IPS-18a (cell line): ENCODE measurements at regions not wholly inside any gene's neighbourhood (a gene's known extent, or its start where the extent isn't known, plus 50 kb on each side); places are given as distances from the start of the nearest gene placed in this dataset.
"Not testable (repeated sequence)": the region's sequence is repeated elsewhere in the genome, so short reads cannot be mapped to it uniquely, and the experiment has no call there.

Experiments
- H3K27ac ChIP-seq: one replicate; pipeline ENCODE4 v1.5.1; 2013; ENCODE audit warnings: low read length
- H3K27me3 ChIP-seq: one replicate; pipeline ENCODE4 v1.6.1; 2013; ENCODE audit warnings: mild to moderate bottlenecking, low read length; ENCODE audit not compliant: control insufficient read depth, insufficient read depth
- H3K36me3 ChIP-seq: one replicate; pipeline ENCODE4 v1.6.1; 2013; ENCODE audit warnings: low read depth, low read length; ENCODE audit not compliant: control insufficient read depth
- H3K4me1 ChIP-seq: one replicate; pipeline ENCODE4 v1.6.1; 2013; ENCODE audit warnings: low read depth, low read length; ENCODE audit not compliant: control insufficient read depth
- H3K4me3 ChIP-seq: one replicate; pipeline ENCODE4 v1.5.1; 2013; ENCODE audit warnings: low read length
- H3K9ac ChIP-seq: one replicate; pipeline ENCODE4 v1.6.1; 2013; ENCODE audit warnings: mild to moderate bottlenecking, low read length, moderate library complexity
- H3K9me3 ChIP-seq: one replicate; pipeline ENCODE4 v1.6.1; 2013; ENCODE audit warnings: low read depth, low read length; ENCODE audit not compliant: control insufficient read depth

DNA sequence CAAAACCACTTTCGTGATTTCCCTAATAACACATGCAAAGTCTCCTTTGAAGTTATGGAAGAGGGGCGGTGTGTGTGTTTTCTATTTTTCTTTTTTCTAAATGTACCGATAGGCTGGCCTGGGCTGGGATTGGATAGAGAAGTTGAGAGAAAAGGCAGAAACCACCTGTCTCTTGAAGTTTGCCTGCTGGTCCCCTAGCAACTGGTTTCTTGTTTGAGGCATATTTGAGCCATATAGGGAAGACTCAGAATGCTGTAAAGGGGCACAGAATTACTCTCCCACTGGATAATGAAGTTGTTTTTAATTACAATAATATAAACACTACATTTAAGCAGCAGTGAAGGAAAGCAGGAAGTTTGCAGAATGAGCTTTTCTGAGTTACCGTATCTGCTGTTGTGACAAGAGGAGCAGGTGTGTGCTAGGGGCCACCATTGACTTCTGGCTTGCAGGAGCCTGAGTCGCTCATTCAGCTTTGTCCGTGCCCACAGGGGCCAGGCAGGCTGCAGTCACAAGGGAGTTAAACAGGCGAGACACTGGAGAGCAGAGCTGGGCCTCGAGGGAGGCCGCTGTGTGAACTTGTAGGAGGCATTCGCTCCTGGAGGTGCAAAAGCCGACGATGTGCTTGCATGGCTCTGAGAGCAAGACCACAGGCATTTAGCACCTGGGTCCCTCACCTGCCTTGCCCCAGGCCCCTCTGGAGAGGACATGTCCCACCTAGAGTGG is 173.8 kb upstream of the RGS6 start:
- no peak overlapping the region for H3K4me3 ChIP-seq

DNA sequence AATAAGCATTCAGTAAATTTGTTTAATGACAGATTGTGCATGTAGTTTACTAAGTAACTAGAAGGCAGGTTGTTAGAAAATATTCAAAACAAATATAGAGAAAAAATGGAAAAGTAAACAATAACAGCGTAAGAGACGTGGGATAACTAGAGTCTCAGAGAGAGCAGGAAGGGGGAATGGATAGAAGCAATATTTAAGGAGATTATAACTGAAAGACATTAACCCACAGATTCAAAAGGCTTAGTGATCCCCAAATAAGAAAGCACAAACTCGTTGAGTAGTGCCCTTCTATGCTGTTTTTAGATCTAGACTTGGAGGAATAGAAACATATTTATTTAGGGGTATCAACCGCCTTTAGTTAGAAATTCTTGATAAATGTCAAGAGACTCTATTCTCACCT is 169.7 kb upstream of the RGS6 start:
- Histone ChIP-seq H3K4me1 (peaks cover 10% of the 10 kb centered on the region), H3K27ac (no peak overlapping the region), H3K36me3 (no peaks in the 10 kb centered on the region), H3K4me3 (no peak overlapping the region), H3K9me3 (no peaks in the 10 kb centered on the region), H3K27me3 (no peaks in the 10 kb centered on the region), H3K9ac (no peak overlapping the region)

More for the DNA sequence above, 173.8 kb upstream of the RGS6 start:
- no peak overlapping the region for H3K9ac ChIP-seq
- no peaks in the 10 kb centered on the region for H3K27me3 ChIP-seq
- no peaks in the 10 kb centered on the region for H3K36me3 ChIP-seq
- H3K4me1 ChIP-seq = peaks cover 3% of the 10 kb centered on the region
- H3K9me3 ChIP-seq = no peaks in the 10 kb centered on the region
- no peak overlapping the region for H3K27ac ChIP-seq

DNA sequence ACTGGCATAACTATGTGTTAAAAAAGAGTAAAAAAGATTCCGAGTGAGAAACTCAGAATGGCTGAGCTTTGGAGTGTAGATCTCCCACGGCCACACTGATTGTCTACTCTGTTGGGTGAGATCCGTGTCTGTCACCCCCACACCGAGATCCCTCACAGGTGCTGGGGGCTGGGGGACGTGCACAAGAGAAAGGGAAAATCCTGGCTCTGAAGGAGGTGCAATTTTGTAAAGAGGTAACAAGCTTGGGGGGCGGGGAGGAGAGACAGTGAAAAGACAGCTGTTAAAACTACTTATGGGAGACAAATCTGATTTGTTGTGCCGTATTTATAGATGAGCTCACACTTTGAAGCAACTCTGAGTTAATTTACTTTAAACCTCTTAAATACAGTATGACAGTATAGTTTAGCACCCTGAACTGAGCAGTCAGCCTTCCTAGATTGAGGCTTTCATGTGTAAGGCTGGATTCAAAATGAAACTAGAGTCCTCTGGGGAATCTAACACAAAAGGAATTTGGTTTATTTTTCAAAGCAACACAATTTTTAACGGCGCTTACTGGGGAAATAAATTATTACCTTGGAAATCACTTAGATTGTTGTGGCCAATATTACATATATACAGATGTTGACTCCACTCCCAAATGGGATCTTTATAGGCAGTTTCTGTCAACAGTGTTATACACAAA is 167.4 kb upstream of the RGS6 start:
- H3K27me3 ChIP-seq = no peaks in the 10 kb centered on the region
- no peaks in the 10 kb centered on the region for H3K9me3 ChIP-seq
- no peaks in the 10 kb centered on the region for H3K36me3 ChIP-seq
- peaks cover 10% of the 10 kb centered on the region for H3K4me1 ChIP-seq
- H3K4me3 ChIP-seq = no peak overlapping the region
- no peak overlapping the region for H3K27ac ChIP-seq
- H3K9ac ChIP-seq = no peak overlapping the region

DNA sequence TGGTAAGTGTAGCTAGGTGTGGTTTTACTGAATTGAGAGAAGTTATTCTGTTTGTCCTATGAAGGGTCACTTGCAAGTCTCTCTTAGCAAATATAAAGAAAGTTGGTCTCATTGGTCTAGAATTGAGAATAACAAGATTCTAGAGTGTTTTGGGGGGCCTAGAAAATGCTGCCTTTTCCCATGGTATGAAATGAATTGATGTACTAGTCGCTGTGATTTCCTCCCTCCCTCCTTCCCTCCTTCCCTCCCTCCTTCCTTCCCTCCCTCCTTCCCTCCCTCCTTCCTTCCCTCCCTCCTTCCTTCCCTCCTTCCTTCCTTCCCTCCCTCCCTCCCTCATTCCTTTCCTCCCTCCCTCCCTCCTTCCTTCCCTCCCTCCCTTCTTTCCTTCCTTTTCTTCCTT is 166.7 kb upstream of the RGS6 start:
- H3K4me1 ChIP-seq = peaks cover 10% of the 10 kb centered on the region
- H3K9ac ChIP-seq = no peak overlapping the region
- no peaks in the 10 kb centered on the region for H3K27me3 ChIP-seq
- H3K9me3 ChIP-seq = no peaks in the 10 kb centered on the region
- no peak overlapping the region for H3K27ac ChIP-seq
- no peaks in the 10 kb centered on the region for H3K36me3 ChIP-seq
- H3K4me3 ChIP-seq = no peak overlapping the region

DNA sequence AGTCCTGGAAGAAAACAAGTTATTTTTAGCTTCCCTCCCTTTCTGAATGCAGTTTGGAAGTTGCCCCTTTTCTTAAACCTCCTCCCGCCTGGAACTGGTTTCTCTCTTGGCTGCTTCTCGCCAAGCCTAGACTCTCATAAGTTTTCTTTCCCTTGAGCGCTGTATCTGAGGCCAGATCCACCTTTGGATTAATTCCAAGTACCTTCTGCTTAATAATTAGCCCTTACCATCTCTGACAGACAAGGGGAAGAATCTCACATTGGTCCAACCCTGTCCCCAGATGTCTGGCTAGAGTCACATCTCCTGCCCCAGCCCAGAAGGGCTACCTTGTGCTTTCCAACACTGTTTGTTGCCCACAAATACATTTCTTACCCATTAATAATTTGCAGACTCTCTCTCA is 161.8 kb upstream of the RGS6 start:
- Histone ChIP-seq H3K9me3 (peaks cover 6% of the 10 kb centered on the region), H3K4me1 (peaks cover 10% of the 10 kb centered on the region), H3K4me3 (no peak overlapping the region), H3K27ac (no peak overlapping the region), H3K36me3 (no peaks in the 10 kb centered on the region), H3K27me3 (no peaks in the 10 kb centered on the region), H3K9ac (no peak overlapping the region)

DNA sequence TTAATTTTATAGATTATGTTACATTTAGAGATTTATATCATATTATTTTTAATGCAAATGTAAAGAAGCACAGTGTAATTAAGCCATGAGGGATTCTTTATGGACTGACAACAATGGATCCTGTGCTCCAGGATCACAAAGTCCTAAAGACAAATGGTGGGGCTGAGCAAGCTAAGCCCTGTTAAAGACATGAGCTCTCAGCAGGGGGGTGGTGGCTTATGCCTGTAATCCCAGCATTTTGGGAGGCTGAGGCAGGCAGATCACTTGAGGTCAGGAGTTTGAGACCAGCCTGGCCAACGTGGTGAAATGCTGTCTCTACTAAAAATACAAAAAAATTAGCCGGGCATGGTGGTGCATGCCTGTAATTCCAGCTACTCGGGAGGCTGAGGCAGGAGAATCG is 160.8 kb upstream of the RGS6 start:
- not testable (repeated sequence) for H3K9me3 ChIP-seq, H3K4me3 ChIP-seq, H3K36me3 ChIP-seq, H3K27me3 ChIP-seq, H3K27ac ChIP-seq, H3K9ac ChIP-seq
- H3K4me1 ChIP-seq = peaks cover 10% of the 10 kb centered on the region

DNA sequence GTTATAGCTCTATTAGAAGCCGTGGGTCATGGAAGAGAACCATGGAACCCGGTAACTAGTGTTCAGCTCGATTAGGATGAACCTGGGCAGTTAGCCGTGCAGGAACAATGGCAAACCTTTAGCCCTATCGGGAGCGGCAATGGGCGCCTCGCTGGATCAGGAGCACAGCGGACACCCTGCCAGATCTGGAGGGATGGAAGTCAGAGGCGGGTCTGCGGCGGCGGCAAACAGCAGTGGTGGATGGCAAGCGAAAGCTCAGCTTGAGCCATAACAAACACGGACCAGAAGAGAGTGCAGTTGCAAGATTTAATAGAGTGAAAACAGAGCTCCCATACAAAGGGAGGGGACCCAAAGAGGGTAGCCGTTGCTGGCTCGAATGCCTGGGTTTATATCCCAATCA is 160.2 kb upstream of the RGS6 start:
- not testable (repeated sequence) for H3K9ac ChIP-seq, H3K36me3 ChIP-seq, H3K4me3 ChIP-seq, H3K27ac ChIP-seq, H3K27me3 ChIP-seq, H3K9me3 ChIP-seq
- peaks cover 14% of the 10 kb centered on the region for H3K4me1 ChIP-seq

DNA sequence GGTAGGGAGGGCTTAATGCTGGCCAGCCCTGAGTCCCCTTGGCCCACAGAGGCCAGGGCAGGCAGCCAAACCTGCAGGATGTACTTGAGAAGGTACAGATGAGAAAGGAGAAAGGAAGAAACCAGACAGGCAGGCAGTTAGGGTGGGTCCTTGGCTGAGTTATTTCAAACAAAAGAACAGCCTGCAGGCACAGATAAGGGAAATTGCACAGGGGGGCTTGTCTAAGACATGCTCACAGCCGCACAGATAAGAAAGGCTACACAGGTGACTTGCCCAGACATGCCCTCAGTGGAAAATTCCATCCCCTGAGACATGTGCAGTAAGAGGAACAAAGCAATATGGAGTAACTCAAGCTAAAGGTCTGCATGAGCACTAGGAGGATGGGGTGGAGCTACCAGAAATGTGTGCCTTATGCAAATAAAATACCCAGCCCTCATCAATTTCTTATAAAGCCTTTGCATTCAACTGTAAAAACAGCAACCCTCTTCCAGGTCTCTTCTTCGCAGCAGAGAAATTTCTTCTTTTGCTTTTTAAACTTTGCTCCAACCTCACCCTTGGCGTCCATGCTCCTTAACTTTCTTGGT is 158.2 kb upstream of the RGS6 start:
- H3K27me3 ChIP-seq = no peaks in the 10 kb centered on the region
- no peak overlapping the region for H3K27ac ChIP-seq
- H3K9me3 ChIP-seq = peaks cover 6% of the 10 kb centered on the region
- no peak overlapping the region for H3K9ac ChIP-seq
- peaks cover 18% of the 10 kb centered on the region for H3K4me1 ChIP-seq
- no peak overlapping the region for H3K4me3 ChIP-seq
- no peaks in the 10 kb centered on the region for H3K36me3 ChIP-seq

DNA sequence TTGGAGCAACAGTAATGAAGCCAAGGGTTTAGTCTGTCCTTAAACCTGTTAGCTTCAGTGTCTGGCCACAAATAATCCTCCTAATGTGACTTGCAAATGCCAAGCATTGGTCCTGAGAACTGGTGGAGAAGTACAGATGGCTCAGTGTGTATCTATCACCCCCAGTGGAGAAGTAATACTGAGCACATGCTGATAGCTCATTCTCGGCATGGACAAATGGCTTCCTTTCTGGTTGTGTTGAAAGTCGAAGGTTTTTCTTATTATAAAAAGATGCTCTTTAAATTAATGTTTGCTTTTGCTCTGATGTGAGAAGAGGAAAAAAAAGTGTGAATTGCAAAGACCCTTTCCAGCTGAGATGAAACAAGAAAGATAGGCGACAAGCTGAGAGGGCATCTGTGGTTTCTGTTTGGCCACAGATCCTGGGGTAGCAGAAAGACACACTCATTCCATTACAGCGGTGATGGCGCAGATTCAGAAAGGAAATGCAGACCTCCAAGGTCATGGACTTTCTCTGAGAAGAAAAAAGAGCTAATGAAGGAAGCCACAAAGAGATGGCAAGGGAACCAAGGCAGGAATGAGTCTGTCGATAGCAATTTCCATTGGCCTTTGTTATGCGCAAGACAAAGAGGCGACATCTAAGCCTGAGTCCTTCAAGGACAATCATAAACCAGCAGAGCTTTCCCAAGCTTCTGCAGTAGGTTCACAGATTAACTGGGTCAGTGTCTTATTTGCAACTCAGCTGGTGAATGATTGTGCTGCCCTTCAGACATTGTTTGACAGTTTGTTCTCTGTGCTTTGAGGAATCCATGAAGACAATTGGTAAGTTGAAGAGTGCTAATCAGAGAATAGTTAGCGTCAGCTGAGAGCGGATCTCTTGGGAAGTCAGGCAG is 155.5 kb upstream of the RGS6 start:
- Histone ChIP-seq H3K9me3 (peaks cover 6% of the 10 kb centered on the region), H3K9ac (no peak overlapping the region), H3K36me3 (no peaks in the 10 kb centered on the region), H3K4me3 (no peak overlapping the region), H3K27ac (no peak overlapping the region), H3K4me1 (peaks cover 18% of the 10 kb centered on the region), H3K27me3 (no peaks in the 10 kb centered on the region)

DNA sequence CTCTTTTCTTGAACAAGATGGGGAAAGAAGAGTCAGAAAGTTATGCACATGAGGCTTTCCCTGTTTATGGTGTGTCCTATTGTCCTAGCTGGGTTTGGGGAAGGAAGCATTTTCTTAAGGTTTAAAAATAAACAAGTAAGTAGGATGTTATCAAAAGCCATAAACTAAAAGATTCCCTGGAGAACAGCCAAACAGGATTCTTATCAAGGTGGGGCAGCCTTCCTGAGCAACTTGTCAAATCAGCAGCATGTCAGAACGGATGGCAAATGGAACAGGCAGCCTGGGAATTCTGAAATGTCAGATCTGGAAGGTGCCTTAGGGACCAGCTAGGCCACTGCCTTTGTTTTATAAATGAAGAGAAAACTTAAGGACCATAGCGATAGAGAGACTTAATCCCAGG is 152.2 kb upstream of the RGS6 start:
- no peaks in the 10 kb centered on the region for H3K9me3 ChIP-seq
- no peaks in the 10 kb centered on the region for H3K36me3 ChIP-seq
- H3K4me1 ChIP-seq = peaks cover 13% of the 10 kb centered on the region
- H3K4me3 ChIP-seq = no peak overlapping the region
- no peak overlapping the region for H3K9ac ChIP-seq
- H3K27me3 ChIP-seq = no peaks in the 10 kb centered on the region
- no peak overlapping the region for H3K27ac ChIP-seq

DNA sequence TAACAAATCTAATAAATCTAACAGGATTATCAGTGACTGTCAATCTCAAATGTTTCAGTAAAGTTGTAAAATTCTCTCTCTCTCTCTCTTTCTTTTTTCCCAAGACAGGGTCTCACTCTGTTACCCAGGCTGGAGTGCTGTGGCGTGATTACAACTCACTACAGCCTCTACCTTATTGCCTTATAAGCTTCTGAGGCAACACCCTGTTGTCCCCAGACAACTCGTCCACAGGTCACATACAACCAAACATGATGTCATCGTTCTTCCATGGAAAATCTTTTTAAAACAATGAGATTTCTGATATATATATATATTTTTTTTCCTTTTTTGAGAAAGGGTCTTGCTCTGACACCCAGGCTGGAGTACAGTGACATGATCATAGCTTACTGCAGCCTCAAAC is 151.4 kb upstream of the RGS6 start:
- Histone ChIP-seq H3K9ac (no peak overlapping the region), H3K27me3 (no peaks in the 10 kb centered on the region), H3K27ac (no peak overlapping the region), H3K36me3 (no peaks in the 10 kb centered on the region), H3K4me3 (no peak overlapping the region), H3K9me3 (no peaks in the 10 kb centered on the region), H3K4me1 (peaks cover 13% of the 10 kb centered on the region)
